Neural progenitor cell (in vitro differentiated cells): ENCODE measurements at regions not wholly inside any gene's neighbourhood (a gene's known extent, or its start where the extent isn't known, plus 50 kb on each side); places are given as distances from the start of the nearest gene placed in this dataset.

Source experiments
- CTCF ChIP-seq: fragments of 200-600 bp; sonication (generic); IDR thresholded peaks from 2 replicates; pipeline ENCODE4 v1.5.1; 2017; ENCODE audit warnings: antibody characterized with exemption, mild to moderate bottlenecking
- EZH2 ChIP-seq: fragments of 200-600 bp; sonication (generic); IDR thresholded peaks from 2 replicates; pipeline ENCODE4 v1.6.1; 2017; ENCODE audit warnings: antibody characterized with exemption, mild to moderate bottlenecking, moderate library complexity
- EZH2phosphoT487 ChIP-seq: fragments of 200-600 bp; sonication (generic); IDR thresholded peaks from 2 replicates; pipeline ENCODE4 v1.6.1; 2017; ENCODE audit warnings: antibody characterized with exemption

- no peak for TF ChIP-seq CTCF
- TF ChIP-seq EZH2, result no peak
- no peak for TF ChIP-seq EZH2phosphoT487
Observed at GRCh38 chr3:187843654-187844053, 98.4 kb upstream of the BCL6 start.
